ENCODE measurements at regions not wholly inside any gene's neighbourhood (a gene's known extent, or its start where the extent isn't known, plus 50 kb on each side); places are given as distances from the start of the nearest gene placed in this dataset.

- Mint-ChIP-seq H3K27ac (no peak overlapping the region), H3K27me3 (no peaks in the 10 kb centered on the region), H3K36me3 (ENCODE audit: low read depth) (no peaks in the 10 kb centered on the region), H3K9me3 (no peaks in the 10 kb centered on the region), H3K4me3 (no peak overlapping the region), H3K4me1 (no peaks in the 10 kb centered on the region)
- DNase-seq, result no peak
- intact Hi-C loops (cut with micrococcal nuclease), result no loop called here
These were observed 136.3 kb downstream of the RPIA start for GRCh38 chr2:88827821-88828220.

DNA sequence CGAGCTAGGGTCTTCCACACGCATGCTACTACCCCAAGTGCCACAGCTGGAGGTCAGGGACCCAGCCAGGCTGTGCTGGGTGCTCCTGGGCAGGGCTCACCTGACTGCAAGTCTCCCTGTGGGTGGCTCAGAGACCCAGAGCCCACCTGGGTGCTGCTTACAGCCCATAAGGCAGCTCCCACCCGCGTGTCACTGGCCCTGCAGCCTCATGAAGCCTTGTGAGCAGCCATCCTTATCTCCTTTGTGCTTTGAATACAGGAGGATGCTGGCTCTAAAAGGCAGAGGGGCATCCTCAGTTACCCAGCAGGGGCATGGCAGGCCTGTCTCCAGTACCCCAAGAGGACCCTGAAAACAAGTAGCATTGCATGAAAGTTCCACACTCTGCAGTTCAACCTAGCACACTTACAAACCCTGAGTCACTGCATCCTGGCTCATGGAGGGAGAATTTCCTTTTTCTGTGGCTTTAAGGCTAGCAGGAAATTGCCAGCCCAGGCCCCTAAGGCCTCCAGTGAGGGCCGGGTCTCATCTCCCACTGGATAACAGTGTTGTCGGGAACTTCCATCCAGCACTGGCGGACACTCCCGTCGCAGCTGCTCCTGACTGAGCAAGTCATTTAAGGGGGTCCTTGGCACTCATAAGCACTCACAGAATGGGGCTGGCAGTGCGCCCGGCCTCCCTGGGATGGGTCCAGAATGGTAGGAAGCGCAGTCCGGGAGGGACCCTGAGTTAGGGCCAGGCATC lies 137.1 kb downstream of the RPIA start:
- H3K9me3 Mint-ChIP-seq, result no peaks in the 10 kb centered on the region
- H3K27me3 Mint-ChIP-seq, result no peaks in the 10 kb centered on the region
- no peak overlapping the region for H3K4me3 Mint-ChIP-seq
- no peaks in the 10 kb centered on the region for H3K4me1 Mint-ChIP-seq
- intact Hi-C loops (cut with micrococcal nuclease), result no loop called here
- no peak for DNase-seq
- H3K27ac Mint-ChIP-seq, result no peak overlapping the region
- H3K36me3 Mint-ChIP-seq (ENCODE audit: low read depth), result no peaks in the 10 kb centered on the region

DNA sequence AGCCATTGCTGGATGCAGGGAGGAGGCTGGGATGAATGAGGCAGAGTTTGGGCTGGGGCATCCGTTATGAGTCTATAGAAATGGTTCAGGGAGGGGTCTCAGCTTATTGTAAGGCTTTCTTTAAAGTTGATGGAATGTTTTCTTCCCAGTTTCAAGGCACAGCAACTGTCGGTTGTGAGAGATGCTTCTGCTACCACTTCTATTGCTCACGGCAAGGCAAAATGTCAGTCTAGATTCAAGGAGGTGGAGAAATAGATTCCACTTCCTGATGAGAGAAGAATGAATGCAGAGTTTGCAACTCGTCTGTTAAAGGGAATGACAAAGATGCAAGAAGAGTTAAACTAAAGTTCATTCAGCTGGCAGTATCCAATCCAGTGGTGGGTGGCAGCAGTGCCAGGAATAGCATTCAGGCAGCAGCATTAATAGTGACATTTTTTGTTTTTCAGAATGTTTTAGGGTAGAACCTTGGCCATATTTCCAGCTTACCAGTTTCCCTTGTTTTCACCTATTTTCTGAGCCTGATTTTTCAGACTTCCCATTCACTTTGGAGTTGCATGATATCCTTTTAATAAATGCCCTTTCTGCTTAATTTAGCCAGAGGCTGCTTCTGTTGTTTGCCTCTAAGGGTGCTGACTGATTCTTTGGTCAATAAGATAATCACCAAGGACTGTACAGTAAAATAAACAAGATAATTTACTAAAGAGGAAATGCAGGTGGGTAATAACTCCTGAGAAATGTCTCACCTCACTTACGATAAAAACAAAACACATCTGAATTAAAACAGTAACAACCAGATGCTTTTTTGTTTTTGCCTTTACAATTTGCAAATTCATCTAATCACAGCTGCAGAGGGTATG lies 138.4 kb downstream of the RPIA start:
- Mint-ChIP-seq H3K4me3 (no peak overlapping the region), H3K9me3 (no peaks in the 10 kb centered on the region), H3K36me3 (ENCODE audit: low read depth) (no peaks in the 10 kb centered on the region), H3K27ac (no peak overlapping the region), H3K4me1 (no peaks in the 10 kb centered on the region), H3K27me3 (no peaks in the 10 kb centered on the region)
- intact Hi-C loops (cut with micrococcal nuclease), result no loop called here
- DNase-seq, result no peak

DNA sequence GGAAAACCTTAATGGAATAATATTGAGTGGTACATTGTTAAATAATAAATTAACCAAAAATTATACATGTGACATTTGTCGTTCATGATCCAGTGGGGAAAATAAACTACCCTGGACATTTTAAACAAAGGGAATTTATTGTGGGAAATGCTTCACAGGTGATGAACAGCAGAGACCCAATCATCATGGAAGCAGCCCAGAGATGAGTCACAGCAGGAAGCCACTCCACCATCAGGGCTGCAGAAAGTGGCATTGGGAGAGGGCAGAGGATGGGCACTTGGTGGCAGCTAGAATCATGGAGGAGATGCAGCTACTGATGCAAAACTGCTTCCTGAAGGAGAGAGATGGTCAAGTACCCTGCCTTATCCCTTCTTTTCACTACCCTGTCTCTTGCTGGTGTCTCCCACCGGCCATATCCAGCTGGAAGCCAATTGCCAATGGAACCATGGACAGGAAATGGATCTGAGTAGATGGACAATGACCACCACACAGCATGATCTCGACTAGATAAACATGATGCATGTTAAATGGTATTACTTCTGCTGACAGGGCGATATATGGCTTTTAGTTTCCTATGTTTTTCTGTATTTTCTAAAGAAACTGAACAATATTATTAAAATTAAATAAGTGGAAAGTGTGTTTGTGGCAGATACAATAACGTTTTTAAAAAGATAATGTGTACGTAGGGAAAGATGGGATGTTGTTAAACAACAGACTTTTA lies 139.8 kb downstream of the RPIA start:
- no peak for DNase-seq
- Mint-ChIP-seq H3K4me1 (no peaks in the 10 kb centered on the region), H3K36me3 (ENCODE audit: low read depth) (no peaks in the 10 kb centered on the region), H3K27me3 (no peaks in the 10 kb centered on the region), H3K27ac (no peak overlapping the region), H3K9me3 (no peaks in the 10 kb centered on the region), H3K4me3 (no peak overlapping the region)
- intact Hi-C loops (cut with micrococcal nuclease), result no loop called here

GRCh38 chr2:88831792-88832248 lies 140.3 kb downstream of the RPIA start:
- H3K27ac Mint-ChIP-seq, result no peak overlapping the region
- H3K4me3 Mint-ChIP-seq, result no peak overlapping the region
- H3K9me3 Mint-ChIP-seq, result no peaks in the 10 kb centered on the region
- intact Hi-C loops (cut with micrococcal nuclease), result no loop called here
- no peaks in the 10 kb centered on the region for H3K4me1 Mint-ChIP-seq
- DNase-seq, result peak; percentile 80
- no peaks in the 10 kb centered on the region for H3K36me3 Mint-ChIP-seq (ENCODE audit: low read depth)
- H3K27me3 Mint-ChIP-seq, result no peaks in the 10 kb centered on the region

- Mint-ChIP-seq H3K27ac (no peak overlapping the region), H3K27me3 (no peaks in the 10 kb centered on the region), H3K36me3 (ENCODE audit: low read depth) (no peaks in the 10 kb centered on the region), H3K9me3 (no peaks in the 10 kb centered on the region), H3K4me3 (no peak overlapping the region), H3K4me1 (no peaks in the 10 kb centered on the region)
- intact Hi-C loops (cut with micrococcal nuclease), result no loop called here
- no peak for DNase-seq
These were observed 141.0 kb downstream of the RPIA start for GRCh38 chr2:88832311-88832991.

DNA sequence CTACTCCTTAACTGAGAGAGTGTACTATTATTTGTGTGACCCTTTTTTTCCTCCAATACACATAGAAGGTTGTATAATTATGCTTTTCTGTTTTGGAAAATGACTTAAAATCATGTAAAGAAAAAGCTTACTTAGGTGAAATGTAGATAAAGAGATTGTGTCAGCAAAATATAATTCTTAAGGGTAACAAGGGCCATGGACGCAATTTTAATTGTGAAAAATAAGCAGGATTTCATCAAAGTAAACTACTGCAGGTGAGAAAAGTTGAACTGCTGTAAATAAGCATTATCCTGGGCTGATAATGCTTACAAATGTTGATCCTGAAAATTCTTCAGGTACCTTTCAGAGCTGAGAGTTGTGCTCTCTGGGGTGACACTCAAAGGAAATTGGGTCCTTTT lies 141.5 kb downstream of the RPIA start:
- DNase-seq, result no peak
- H3K4me3 Mint-ChIP-seq, result no peak overlapping the region
- peaks cover under 1% of the 10 kb centered on the region for H3K4me1 Mint-ChIP-seq
- no peaks in the 10 kb centered on the region for H3K9me3 Mint-ChIP-seq
- intact Hi-C loops (cut with micrococcal nuclease), result no loop called here
- H3K27ac Mint-ChIP-seq, result no peak overlapping the region
- H3K36me3 Mint-ChIP-seq (ENCODE audit: low read depth), result no peaks in the 10 kb centered on the region
- no peaks in the 10 kb centered on the region for H3K27me3 Mint-ChIP-seq

DNA sequence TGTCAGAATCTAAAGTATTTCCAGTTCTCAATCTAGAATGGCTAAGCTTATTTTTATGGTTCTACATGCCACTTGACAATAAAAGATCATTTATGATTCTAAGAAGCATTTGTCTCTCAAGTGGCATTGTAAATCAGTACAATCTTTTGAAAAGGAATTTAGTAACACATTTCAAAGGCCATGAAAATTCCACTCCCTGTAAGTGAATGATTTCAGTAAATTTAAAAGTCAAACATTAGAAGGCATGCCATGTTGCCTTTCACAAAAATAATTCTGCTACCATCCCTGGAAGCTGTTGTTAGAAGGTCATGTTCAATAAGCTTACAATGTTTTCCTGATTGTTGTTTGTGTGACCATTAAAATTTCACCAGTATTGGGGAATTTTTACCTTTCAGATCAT lies 142.9 kb downstream of the RPIA start:
- Mint-ChIP-seq H3K4me1 (peaks cover 2% of the 10 kb centered on the region), H3K27ac (no peak overlapping the region), H3K27me3 (no peaks in the 10 kb centered on the region), H3K36me3 (ENCODE audit: low read depth) (no peaks in the 10 kb centered on the region), H3K9me3 (no peaks in the 10 kb centered on the region), H3K4me3 (no peak overlapping the region)
- intact Hi-C loops (cut with micrococcal nuclease), result no loop called here
- no peak for DNase-seq

- Mint-ChIP-seq H3K27ac (no peak overlapping the region), H3K4me3 (no peak overlapping the region), H3K27me3 (no peaks in the 10 kb centered on the region), H3K4me1 (peaks cover 2% of the 10 kb centered on the region), H3K36me3 (ENCODE audit: low read depth) (no peaks in the 10 kb centered on the region), H3K9me3 (no peaks in the 10 kb centered on the region)
- intact Hi-C loops (cut with micrococcal nuclease), result no loop called here
- DNase-seq, result no peak
These were observed 143.4 kb downstream of the RPIA start for GRCh38 chr2:88834866-88835265.

DNA sequence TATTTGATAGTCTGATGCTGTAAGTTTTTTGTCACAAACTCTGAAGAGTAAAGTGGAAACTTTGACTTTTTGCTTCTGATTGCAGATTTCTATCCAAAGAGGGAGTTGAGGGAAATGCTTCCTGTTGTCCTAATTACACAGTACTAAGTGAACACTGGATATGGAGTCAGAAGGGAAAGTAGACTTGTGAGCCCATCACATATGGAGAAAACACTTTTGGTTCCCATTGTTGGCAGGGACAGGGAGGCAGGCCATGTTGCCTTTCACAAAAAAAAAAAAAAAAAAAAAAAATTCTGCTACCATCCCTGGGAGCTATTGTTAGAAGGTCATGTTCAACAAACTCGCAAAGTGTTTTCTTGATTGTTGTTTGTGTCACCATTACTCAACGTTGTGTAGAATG lies 144.3 kb downstream of the RPIA start:
- Mint-ChIP-seq H3K4me3 (no peak overlapping the region), H3K27ac (no peak overlapping the region), H3K36me3 (ENCODE audit: low read depth) (no peaks in the 10 kb centered on the region), H3K27me3 (no peaks in the 10 kb centered on the region), H3K9me3 (no peaks in the 10 kb centered on the region), H3K4me1 (peaks cover 2% of the 10 kb centered on the region)
- intact Hi-C loops (cut with micrococcal nuclease), result no loop called here
- DNase-seq, result no peak

DNA sequence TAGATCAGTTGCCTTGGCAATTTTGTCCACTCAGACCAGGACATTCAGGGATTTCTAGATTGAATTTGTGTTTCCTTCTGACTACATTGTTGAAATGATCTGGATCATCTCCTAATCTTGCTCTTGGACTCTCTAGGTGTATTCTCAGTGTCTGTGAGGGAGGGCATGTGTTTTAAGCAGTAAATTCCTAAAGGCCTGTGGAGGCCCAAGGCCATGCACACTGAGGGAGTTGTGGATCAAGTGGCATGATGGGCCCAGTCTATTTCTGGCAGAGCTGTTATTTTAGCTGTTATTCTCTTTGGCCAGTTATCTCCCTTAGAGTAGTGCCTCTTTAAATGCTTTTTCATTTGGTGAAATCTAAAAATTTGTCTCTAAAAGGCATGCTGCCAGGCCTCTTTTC lies 144.9 kb downstream of the RPIA start:
- Mint-ChIP-seq H3K27ac (no peak overlapping the region), H3K4me3 (no peak overlapping the region), H3K27me3 (no peaks in the 10 kb centered on the region), H3K36me3 (ENCODE audit: low read depth) (no peaks in the 10 kb centered on the region), H3K9me3 (no peaks in the 10 kb centered on the region), H3K4me1 (peaks cover 2% of the 10 kb centered on the region)
- intact Hi-C loops (cut with micrococcal nuclease), result no loop called here
- no peak for DNase-seq

DNA sequence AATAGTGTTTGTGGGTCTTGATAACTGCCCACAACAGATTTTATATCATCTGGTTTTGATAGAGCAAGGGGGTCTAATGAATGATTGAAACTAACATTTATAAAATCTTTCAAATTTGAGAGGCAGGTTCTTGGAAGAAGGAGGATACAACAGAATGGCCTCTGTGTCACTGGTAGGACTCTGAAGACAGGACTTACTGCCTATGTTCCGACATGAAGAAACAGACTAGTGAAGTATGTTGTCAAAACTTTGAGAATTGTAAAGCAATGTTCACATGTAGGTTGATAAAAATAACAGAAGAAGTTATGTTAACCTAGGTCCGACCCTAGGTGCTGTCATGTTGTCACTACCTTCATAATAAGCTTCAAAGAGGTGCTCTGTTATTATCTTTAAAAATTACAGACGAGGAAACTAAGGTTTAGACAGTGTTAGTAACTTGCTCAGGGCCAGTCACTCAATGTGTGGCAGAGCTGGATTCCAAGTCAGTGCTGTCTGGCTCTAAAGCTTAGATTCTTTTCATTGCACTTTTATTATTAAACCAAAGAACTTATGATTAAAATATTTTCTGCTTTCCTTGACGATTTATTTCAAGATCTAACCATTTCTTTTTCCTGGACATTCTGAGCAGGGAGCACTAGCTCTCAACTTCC lies 146.2 kb downstream of the RPIA start:
- no peak overlapping the region for H3K4me3 Mint-ChIP-seq
- intact Hi-C loops (cut with micrococcal nuclease), result no loop called here
- H3K36me3 Mint-ChIP-seq (ENCODE audit: low read depth), result no peaks in the 10 kb centered on the region
- H3K27ac Mint-ChIP-seq, result no peak overlapping the region
- H3K4me1 Mint-ChIP-seq, result peaks cover 2% of the 10 kb centered on the region
- no peak for DNase-seq
- peaks cover 5% of the 10 kb centered on the region for H3K27me3 Mint-ChIP-seq
- no peaks in the 10 kb centered on the region for H3K9me3 Mint-ChIP-seq

- intact Hi-C loops (cut with micrococcal nuclease), result no loop called here
- Mint-ChIP-seq H3K36me3 (ENCODE audit: low read depth) (no peaks in the 10 kb centered on the region), H3K27me3 (peaks cover 5% of the 10 kb centered on the region), H3K9me3 (no peaks in the 10 kb centered on the region), H3K4me1 (peaks cover 2% of the 10 kb centered on the region), H3K27ac (no peak overlapping the region), H3K4me3 (no peak overlapping the region)
- no peak for DNase-seq
These were observed 146.7 kb downstream of the RPIA start for GRCh38 chr2:88838165-88838635.

Data from activated CD4-positive, alpha-beta T cell treated with anti-CD3 and anti-CD28 coated beads, Interleukin-2, amount 10 ng/mL, durations not matched to agents 24 days and 14 days (primary cell).